ENCODE measurements at regions not wholly inside any gene's neighbourhood (a gene's known extent, or its start where the extent isn't known, plus 50 kb on each side); places are given as distances from the start of the nearest gene placed in this dataset.

- FAIRE-seq (no peak), DNase-seq (ENCODE audit: low read depth, low spot score) (no peak)
- H3K9me1 ChIP-seq (ENCODE audit: control insufficient read depth, extremely low read depth, insufficient read depth, low read length) = no peaks in the 10 kb centered on the region
- H3K4me1 ChIP-seq (ENCODE audit: control insufficient read depth, extremely low read depth, insufficient read depth, low read length) = no peaks in the 10 kb centered on the region
- no peak overlapping the region for H3K27ac ChIP-seq (ENCODE audit: control insufficient read depth, insufficient read depth, low read length)
- H3K9me3 ChIP-seq (ENCODE audit: control insufficient read depth, low read depth, low read length) = no peaks in the 10 kb centered on the region
- H3K27me3 ChIP-seq (ENCODE audit: control insufficient read depth, extremely low read depth, insufficient read depth, low read length) = no peaks in the 10 kb centered on the region
- H3K4me3 ChIP-seq (ENCODE audit: control insufficient read depth in 2 of 3, extremely low read depth in 1 of 3, insufficient read depth in 2 of 3, low read depth in 1 of 3, low read length in 3 of 3) = no peak overlapping the region
- no peaks in the 10 kb centered on the region for H4K20me1 ChIP-seq (ENCODE audit: control insufficient read depth, extremely low read depth, insufficient read depth, low read length)
- no peak overlapping the region for H2AFZ ChIP-seq (ENCODE audit: control insufficient read depth, low read length)
- H3K9ac ChIP-seq (ENCODE audit: control insufficient read depth, extremely low read depth, insufficient read depth, low read length) = no peak overlapping the region
- dilution Hi-C loops (cut with MboI; ENCODE audit: extremely low pct_ligation_motif_present, low sequenced_read_pairs) = no loop called here
- no peaks in the 10 kb centered on the region for H3K79me2 ChIP-seq (ENCODE audit: control insufficient read depth, insufficient read depth, low read length)
- no peaks in the 10 kb centered on the region for H3K36me3 ChIP-seq (ENCODE audit: control insufficient read depth in 2 of 2, extremely low read depth in 1 of 2, insufficient read depth in 2 of 2, low read length in 2 of 2)
- H3K4me2 ChIP-seq (ENCODE audit: control insufficient read depth, extremely low read depth, insufficient read depth, low read depth, low read length) = no peak overlapping the region
- TF ChIP-seq CTCF (optimal IDR thresholded peaks at IDR 0.05 in 1 of 3, IDR thresholded peaks at IDR 0.05 in 1 of 3, conservative IDR thresholded peaks at IDR 0.05 in 1 of 3; ENCODE audit: extremely low read depth in 1 of 3, insufficient read depth in 2 of 3, low read length in 3 of 3) (no peak), EZH2 (IDR thresholded peaks at IDR 0.05; ENCODE audit: low read length) (no peak)
These were observed 103.2 kb upstream of the WDR75 start for GRCh38 chr2:189338115-189338514.

- dilution Hi-C loops (cut with MboI; ENCODE audit: extremely low pct_ligation_motif_present, low sequenced_read_pairs) = no loop called here
- no peaks in the 10 kb centered on the region for H3K9me3 ChIP-seq (ENCODE audit: control insufficient read depth, low read depth, low read length)
These were observed 100.2 kb upstream of the WDR75 start for GRCh38 chr2:189341077-189341476.

More at GRCh38 chr2:189341077-189341476, 100.2 kb upstream of the WDR75 start:
- Histone ChIP-seq H2AFZ (ENCODE audit: control insufficient read depth, low read length) (no peak overlapping the region), H3K27me3 (ENCODE audit: control insufficient read depth, extremely low read depth, insufficient read depth, low read length) (no peaks in the 10 kb centered on the region), H3K9ac (ENCODE audit: control insufficient read depth, extremely low read depth, insufficient read depth, low read length) (no peak overlapping the region), H3K36me3 (ENCODE audit: control insufficient read depth in 2 of 2, extremely low read depth in 1 of 2, insufficient read depth in 2 of 2, low read length in 2 of 2) (no peaks in the 10 kb centered on the region), H4K20me1 (ENCODE audit: control insufficient read depth, extremely low read depth, insufficient read depth, low read length) (no peaks in the 10 kb centered on the region), H3K4me2 (ENCODE audit: control insufficient read depth, extremely low read depth, insufficient read depth, low read depth, low read length) (no peak overlapping the region), H3K79me2 (ENCODE audit: control insufficient read depth, insufficient read depth, low read length) (no peaks in the 10 kb centered on the region), H3K27ac (ENCODE audit: control insufficient read depth, insufficient read depth, low read length) (no peak overlapping the region), H3K9me1 (ENCODE audit: control insufficient read depth, extremely low read depth, insufficient read depth, low read length) (no peaks in the 10 kb centered on the region), H3K4me1 (ENCODE audit: control insufficient read depth, extremely low read depth, insufficient read depth, low read length) (no peaks in the 10 kb centered on the region), H3K4me3 (ENCODE audit: control insufficient read depth in 2 of 3, extremely low read depth in 1 of 3, insufficient read depth in 2 of 3, low read depth in 1 of 3, low read length in 3 of 3) (no peak overlapping the region)
- DNase-seq (ENCODE audit: low read depth, low spot score) (no peak), FAIRE-seq (no peak)
- no peak for TF ChIP-seq CTCF (optimal IDR thresholded peaks at IDR 0.05 in 1 of 3, IDR thresholded peaks at IDR 0.05 in 1 of 3, conservative IDR thresholded peaks at IDR 0.05 in 1 of 3; ENCODE audit: extremely low read depth in 1 of 3, insufficient read depth in 2 of 3, low read length in 3 of 3)
- no peak for TF ChIP-seq EZH2 (IDR thresholded peaks at IDR 0.05; ENCODE audit: low read length)

Data from keratinocyte (primary cell).